Panc1 (cell line): ENCODE measurements at regions not wholly inside any gene's neighbourhood (a gene's known extent, or its start where the extent isn't known, plus 50 kb on each side); places are given as distances from the start of the nearest gene placed in this dataset.

ENCODE experiments used
- ATAC-seq: fragments of 200-7000 bp; cut with Tn5 transposase; 2 replicates; pipeline ENCODE4 v1.9.1; 2020; ENCODE audit warnings: mild to moderate bottlenecking, moderate library complexity
- BruUV-seq: library from RNA; stranded (reverse); fragments of 400-500 nt; replicated peaks from 2 replicates; lab custom pipeline; 2021; lab: Mats Ljungman, UMichigan
- CTCF ChIA-PET: fragments of 300-600 bp; sonication (Branson Sonifier 250); formaldehyde crosslinking; loops from one replicate; lab custom pipeline; 2022; ENCODE audit warnings: antibody characterized with exemption; lab: Charles Lee
- POLR2A ChIA-PET: fragments of 300-600 bp; sonication (Branson Sonifier 250); formaldehyde crosslinking; loops from one replicate; lab custom pipeline; 2022; ENCODE audit warnings: antibody characterized with exemption; lab: Charles Lee
- DNase-seq: peaks from one replicate; pipeline ENCODE4 v3.0.0-alpha.2; 2010; ENCODE audit warnings: low read depth, low spot score
- H3K27ac ChIP-seq: 2 replicates; pipeline ENCODE4 v1.5.1; 2011; ENCODE audit warnings: mild to moderate bottlenecking, low read length, inconsistent platforms
- H3K27me3 ChIP-seq: fragments of 200-500 bp; sonication (Bioruptor generic); 2 replicates; pipeline ENCODE4 v1.6.0; 2014; ENCODE audit warnings: low read length, inconsistent platforms; ENCODE audit not compliant: control insufficient read depth, insufficient read depth
- H3K36me3 ChIP-seq: fragments of 200-500 bp; sonication (Bioruptor generic); 2 replicates; pipeline ENCODE4 v1.5.1; 2014; ENCODE audit warnings: inconsistent platforms, mild to moderate bottlenecking, low read length, moderate library complexity; ENCODE audit not compliant: control insufficient read depth, insufficient read depth
- H3K4me1 ChIP-seq: 2 replicates; pipeline ENCODE4 v1.5.1; 2011; ENCODE audit warnings: inconsistent platforms, mild to moderate bottlenecking, low read length, moderate library complexity; ENCODE audit not compliant: control insufficient read depth, insufficient read depth
- H3K4me3 ChIP-seq, 2 experiments: 2 replicates each; pipeline ENCODE4 v1.5.1; 2011 to 2012; ENCODE audit warnings: low read depth in 2 of 2, low read length in 2 of 2, mild to moderate bottlenecking in 2 of 2, inconsistent platforms in 1 of 2, moderate library complexity in 1 of 2
- H3K9me3 ChIP-seq: fragments of 200-500 bp; sonication (Bioruptor generic); 2 replicates; pipeline ENCODE4 v1.5.1; 2014; ENCODE audit warnings: low read depth, mild to moderate bottlenecking, inconsistent platforms, low read length, moderate library complexity; ENCODE audit not compliant: control insufficient read depth, insufficient read depth
- CTCF ChIP-seq: fragments of 450-650 bp; IDR thresholded peaks from 2 replicates; pipeline ENCODE4 v1.5.1; 2017; ENCODE audit warnings: mild to moderate bottlenecking
- POLR2AphosphoS5 ChIP-seq: IDR thresholded peaks from 2 replicates; pipeline ENCODE4 v1.6.1; 2012; ENCODE audit warnings: mild to moderate bottlenecking, low read depth, low read length, moderate library complexity
- REST ChIP-seq, 2 experiments: IDR thresholded peaks; 2 replicates each; pipeline ENCODE4 v1.6.1; 2011 to 2012; ENCODE audit warnings: low read depth in 2 of 2, control low read depth in 1 of 2, low read length in 1 of 2, mild to moderate bottlenecking in 1 of 2, moderate library complexity in 1 of 2; ENCODE audit not compliant: insufficient read depth in 1 of 2
- SIN3A ChIP-seq: IDR thresholded peaks from 2 replicates; pipeline ENCODE4 v1.6.1; 2012; ENCODE audit warnings: low read depth, mild to moderate bottlenecking, low read length, moderate library complexity, borderline replicate concordance; ENCODE audit not compliant: insufficient read depth
- TCF7L2 ChIP-seq: IDR thresholded peaks from 2 replicates; pipeline ENCODE4 v1.6.1; 2011; ENCODE audit warnings: mild to moderate bottlenecking, low read depth, low read length, inconsistent platforms
- in situ Hi-C: cut with HindIII; loops from 2 replicates; pipeline ENCODE4 v1.10.0; 2016; ENCODE audit warnings: low sequenced_read_pairs, low pct_unique_long_range_greater_than_20kb
- intact Hi-C: fragments of 100-400 bp; cut with micrococcal nuclease; formaldehyde crosslinking; loops from one replicate; pipeline ENCODE4 v1.10.0; 2022; ENCODE audit not compliant: unreplicated experiment

- in situ Hi-C loops (no loop called here), intact Hi-C loops (no loop called here)
- no peak for DNase-seq
These were observed 187.3 kb downstream of the IPO8 start for GRCh38 chr12:30508205-30508967.

GRCh38 chr12:30507576-30507975, 188.1 kb downstream of the IPO8 start:
- ATAC-seq (no peak), DNase-seq (no peak)
- Histone ChIP-seq H3K9me3 (no peaks in the 10 kb centered on the region), H3K4me1 (no peaks in the 10 kb centered on the region), H3K4me3 (no peak overlapping the region), H3K27ac (no peak overlapping the region), H3K27me3 (peaks cover 2% of the 10 kb centered on the region; the same call in 1 of the 2 replicates), H3K36me3 (no peaks in the 10 kb centered on the region)
- intact Hi-C loops = no loop called here
- TF ChIP-seq TCF7L2 (no peak), REST (IDR thresholded peaks at IDR 0.05; ENCODE audit: insufficient read depth in 1 of 2, low read depth in 2 of 2, low read length in 1 of 2) (no peak), SIN3A (no peak), CTCF (no peak), POLR2AphosphoS5 (no peak)
- BruUV-seq = no TSS peak
- CTCF ChIA-PET = interaction anchor here (0.6 kb wide), 1 partner anchor 188 kb away, joined by 3 read pairs; the partner anchor contains the start of gene IPO8
- POLR2A ChIA-PET = no interaction called here
- in situ Hi-C loops = no loop called here

More at GRCh38 chr12:30508205-30508967, 187.3 kb downstream of the IPO8 start:
- Histone ChIP-seq H3K27ac (no peak overlapping the region), H3K36me3 (no peaks in the 10 kb centered on the region), H3K9me3 (no peaks in the 10 kb centered on the region), H3K4me1 (no peaks in the 10 kb centered on the region), H3K27me3 (peaks cover 2% of the 10 kb centered on the region; the same call in 1 of the 2 replicates), H3K4me3 (no peak overlapping the region)
- TF ChIP-seq REST (IDR thresholded peaks at IDR 0.05; ENCODE audit: insufficient read depth in 1 of 2, low read depth in 2 of 2, low read length in 1 of 2) (no peak), POLR2AphosphoS5 (no peak), SIN3A (no peak), TCF7L2 (no peak), CTCF (no peak)
- ATAC-seq = no peak
- POLR2A ChIA-PET = no interaction called here
- CTCF ChIA-PET = interaction anchor here (0.6 kb wide), 1 partner anchor 188 kb away, joined by 3 read pairs; the partner anchor contains the start of gene IPO8
- BruUV-seq = no TSS peak
